ENCODE measurements at regions not wholly inside any gene's neighbourhood (a gene's known extent, or its start where the extent isn't known, plus 50 kb on each side); places are given as distances from the start of the nearest gene placed in this dataset.

GRCh38 chr2:212711856-212712255, 173.3 kb upstream of the ERBB4 start:
- no peak for DNase-seq (ENCODE audit: low read depth, low spot score)

GRCh38 chr2:212709280-212709679, 170.7 kb upstream of the ERBB4 start:
- no peak for DNase-seq (ENCODE audit: low read depth, low spot score)

DNA sequence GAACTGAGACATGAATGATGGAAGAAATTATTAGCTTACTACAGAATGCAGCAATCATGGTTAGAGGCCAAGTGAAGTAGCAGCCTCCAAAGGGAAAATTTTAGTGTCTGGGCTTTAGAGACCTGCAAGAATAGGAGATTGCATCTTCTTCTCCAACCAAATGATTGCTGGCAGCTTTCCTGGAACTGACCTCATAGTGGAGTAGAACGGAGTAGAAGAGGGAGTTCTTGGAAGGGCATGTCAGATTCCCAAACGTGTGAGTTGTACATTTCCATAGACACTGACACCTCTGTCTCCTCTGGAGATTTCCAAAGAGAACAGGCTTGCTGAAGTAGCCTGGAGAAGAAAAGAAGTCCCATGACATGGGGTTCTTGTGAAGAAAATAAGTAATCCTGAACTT, 169.8 kb upstream of the ERBB4 start:
- DNase-seq (ENCODE audit: low read depth, low spot score): no peak

- no peak for DNase-seq (ENCODE audit: low read depth, low spot score)
Observed at GRCh38 chr2:212695426-212695825, 156.8 kb upstream of the ERBB4 start.

DNA sequence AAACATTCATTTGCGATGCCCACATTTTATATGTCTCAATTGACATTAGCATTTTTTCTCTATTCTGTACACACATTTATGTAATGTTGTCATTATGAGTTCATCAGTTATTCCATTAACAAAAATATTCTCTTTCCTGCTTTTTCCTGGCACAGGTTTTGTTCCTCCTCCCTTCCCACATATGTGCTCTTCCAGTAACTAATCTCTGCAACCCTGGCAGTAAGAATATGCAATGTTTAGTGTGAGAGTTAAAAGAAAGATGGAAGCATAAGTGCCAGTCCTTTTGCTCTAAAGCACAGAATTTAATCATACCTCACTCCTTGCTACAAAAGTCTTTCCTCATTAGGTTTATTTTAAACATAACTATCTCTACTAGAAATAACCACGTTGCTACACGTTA, 155.8 kb upstream of the ERBB4 start:
- DNase-seq (ENCODE audit: low read depth, low spot score): no peak

- no peak for DNase-seq (ENCODE audit: low read depth, low spot score)
Observed at GRCh38 chr2:212692466-212692865, 153.9 kb upstream of the ERBB4 start.

- no peak for DNase-seq (ENCODE audit: low read depth, low spot score)
Observed at GRCh38 chr2:212686285-212686895, 147.8 kb upstream of the ERBB4 start.

DNA sequence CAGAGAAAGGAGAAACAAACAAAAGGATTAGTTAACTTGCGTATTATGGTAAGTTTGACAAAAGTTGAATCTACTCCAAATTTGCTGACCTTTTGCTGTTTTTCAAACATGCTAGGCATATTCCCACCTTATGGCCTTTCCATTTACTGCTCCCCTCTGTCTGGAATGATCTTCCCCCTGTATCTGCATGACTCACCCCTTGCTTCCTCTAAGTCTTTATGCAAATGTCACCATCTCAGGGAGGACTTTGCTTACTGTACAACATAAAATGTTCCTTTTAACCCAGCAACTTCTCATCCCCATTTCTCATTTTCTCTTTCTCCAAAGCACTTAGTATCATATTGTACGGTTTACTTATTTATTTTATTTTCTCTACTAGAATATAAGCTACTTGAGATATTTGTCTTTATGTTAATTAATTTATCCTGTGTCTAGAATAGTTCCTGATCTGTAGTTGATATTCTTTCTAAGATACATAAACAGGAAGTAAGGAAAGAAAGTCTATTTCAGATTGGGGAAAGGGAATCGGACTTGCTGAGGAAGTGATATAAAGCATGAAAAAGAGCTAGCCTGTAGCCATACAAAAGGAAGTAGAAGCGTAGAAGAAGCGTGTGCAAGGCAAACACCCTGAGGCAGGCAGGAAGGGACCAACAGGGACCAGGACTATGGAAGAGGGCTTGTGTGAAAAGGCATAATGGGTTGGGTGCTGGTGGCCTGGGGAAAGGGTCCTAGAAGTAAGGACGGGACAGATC, 144.9 kb upstream of the ERBB4 start:
- DNase-seq (ENCODE audit: low read depth, low spot score): no peak

- DNase-seq (ENCODE audit: low read depth, low spot score): no peak
Observed at GRCh38 chr2:212682937-212683336, 144.3 kb upstream of the ERBB4 start.

DNA sequence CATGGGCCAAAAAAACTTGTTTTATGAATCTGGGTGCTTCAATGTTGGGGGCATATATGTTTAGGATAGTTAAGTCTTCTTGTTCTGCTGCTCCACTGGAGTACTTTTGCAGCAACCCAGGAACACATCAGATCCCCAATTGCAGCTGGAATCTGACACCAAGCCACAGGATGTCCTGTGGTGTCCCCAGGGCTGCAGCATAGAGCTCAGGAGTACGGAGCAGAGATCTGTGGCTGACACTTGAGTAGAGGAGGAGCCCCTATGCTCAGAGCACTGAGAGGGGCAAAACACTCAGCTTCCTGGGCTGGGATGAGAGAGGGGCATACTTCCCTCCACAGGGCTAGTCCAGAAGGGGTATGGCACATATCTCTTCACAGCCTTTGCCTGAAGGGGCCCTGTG, 138.9 kb upstream of the ERBB4 start:
- DNase-seq (ENCODE audit: low read depth, low spot score): no peak

DNA sequence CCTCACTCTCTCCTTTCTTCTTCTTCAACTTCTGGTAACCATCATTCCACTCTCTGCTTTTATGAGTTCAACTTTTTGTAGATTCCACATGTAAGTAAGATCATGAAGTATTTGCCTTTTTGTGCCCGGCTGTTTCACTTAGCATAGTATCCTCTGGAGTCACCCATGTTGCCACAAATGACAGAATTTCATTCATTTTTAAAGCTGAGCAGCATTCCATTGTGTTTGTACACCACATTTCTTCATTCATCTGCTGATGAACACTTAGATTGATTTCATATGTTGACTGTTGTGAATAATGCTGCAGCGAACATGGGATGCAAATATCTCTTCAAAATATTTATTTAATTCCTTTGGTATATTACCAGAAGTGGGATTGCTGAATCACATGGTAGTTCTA, 133.6 kb upstream of the ERBB4 start:
- no peak for DNase-seq (ENCODE audit: low read depth, low spot score)

DNA sequence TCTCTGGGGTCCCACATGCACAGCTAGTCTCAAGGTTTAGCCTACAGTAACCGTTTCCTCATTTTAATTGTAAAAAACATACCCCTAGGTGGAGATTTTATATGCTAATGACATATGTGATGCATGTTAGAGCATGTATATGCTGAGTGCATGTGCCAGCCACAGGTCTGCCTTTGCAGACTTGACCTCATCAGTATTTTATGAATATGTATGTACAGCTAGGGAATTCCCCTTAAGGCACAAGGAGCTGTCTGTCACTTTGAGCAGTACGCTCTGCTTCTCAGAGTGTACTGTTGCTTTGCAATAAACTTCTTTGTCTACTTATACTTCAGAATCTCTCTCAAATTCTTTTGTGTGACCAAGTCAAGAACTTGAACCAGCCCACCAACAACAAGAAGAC, 131.2 kb upstream of the ERBB4 start:
- no peak for DNase-seq (ENCODE audit: low read depth, low spot score)

DNA sequence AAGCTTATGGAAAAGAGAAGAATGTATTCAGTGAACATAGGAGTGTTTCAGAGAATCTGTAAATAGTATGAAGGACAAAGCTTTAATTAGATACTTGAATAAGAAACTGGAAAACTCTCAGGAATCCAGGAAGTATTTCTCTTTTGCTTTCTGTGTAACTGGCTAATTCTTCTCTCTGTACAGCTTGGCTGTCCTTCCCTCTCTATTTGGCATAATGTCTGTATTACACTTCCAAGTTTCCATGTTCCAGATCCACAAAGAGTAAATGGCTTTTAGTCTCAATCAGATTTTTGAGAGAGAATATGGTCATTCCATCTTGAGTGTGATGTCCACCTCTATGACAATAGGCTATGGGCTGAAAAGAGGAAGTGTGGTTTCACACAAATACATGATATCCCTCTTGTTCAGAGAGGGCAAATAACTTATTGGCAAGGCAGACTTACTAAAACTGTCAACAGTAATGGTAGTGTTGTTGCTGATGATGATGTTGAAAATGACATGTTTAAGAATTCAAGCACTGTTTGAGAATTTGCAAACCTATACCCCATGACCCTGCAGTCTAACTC, 129.2 kb upstream of the ERBB4 start:
- no peak for DNase-seq (ENCODE audit: low read depth, low spot score)

DNA sequence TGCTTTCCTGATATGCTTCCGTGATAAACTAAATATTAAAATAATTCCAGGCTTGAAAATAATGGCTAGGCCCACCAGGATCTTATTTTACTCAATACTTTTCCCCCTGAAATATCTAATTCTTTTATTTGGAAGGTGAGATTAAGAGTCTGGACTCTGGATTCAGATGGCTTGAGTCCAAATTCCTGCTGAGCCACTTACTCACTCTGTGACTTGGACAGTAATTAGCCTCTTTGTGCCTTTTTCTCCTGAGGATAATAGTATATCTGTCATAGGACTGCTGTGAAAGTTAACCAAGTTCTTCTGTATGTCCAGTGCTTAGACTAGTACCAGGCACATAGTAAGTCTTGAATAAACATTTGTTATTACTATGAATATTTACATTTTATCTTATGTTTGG, 127.3 kb upstream of the ERBB4 start:
- DNase-seq (ENCODE audit: low read depth, low spot score): no peak

DNA sequence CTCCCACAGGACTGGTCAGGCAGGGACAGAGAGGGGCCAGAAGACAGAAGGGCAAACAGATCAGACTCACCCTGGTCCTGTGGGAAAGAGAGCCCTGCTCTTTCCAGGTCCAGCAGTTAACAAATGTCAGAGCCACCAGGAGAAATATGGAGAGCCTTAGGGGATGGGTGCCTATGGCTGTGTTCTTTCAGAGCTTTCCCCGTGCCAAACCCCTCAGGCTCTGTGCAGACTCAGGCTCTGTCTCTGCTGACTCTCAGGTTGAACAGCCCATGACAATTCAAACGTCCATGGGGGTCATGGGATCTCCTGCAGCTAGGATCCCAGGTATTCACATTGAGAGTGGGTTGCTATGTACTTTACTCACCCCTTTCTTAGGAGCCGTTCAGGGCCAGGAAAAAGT, 120.8 kb upstream of the ERBB4 start:
- no peak for DNase-seq (ENCODE audit: low read depth, low spot score)

DNA sequence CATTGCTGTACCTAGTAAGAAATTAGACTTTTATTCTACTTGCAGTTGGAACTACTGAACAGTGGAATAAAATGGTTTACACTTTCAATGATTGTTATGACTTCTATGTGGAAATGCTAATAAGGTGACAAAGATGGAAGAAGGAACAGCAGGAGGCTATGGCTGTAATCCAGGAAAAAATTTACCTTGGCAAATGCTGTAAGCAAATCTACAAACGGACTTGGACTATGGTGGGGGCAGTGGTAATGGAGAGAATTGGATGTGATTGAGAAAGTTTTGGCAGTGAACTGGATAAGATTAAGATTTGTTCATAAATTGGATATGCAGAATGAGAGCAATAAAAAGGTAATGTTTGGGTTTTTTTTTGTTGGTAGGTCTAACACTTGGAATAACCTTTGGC, 111.0 kb upstream of the ERBB4 start:
- no peak for DNase-seq (ENCODE audit: low read depth, low spot score)

DNA sequence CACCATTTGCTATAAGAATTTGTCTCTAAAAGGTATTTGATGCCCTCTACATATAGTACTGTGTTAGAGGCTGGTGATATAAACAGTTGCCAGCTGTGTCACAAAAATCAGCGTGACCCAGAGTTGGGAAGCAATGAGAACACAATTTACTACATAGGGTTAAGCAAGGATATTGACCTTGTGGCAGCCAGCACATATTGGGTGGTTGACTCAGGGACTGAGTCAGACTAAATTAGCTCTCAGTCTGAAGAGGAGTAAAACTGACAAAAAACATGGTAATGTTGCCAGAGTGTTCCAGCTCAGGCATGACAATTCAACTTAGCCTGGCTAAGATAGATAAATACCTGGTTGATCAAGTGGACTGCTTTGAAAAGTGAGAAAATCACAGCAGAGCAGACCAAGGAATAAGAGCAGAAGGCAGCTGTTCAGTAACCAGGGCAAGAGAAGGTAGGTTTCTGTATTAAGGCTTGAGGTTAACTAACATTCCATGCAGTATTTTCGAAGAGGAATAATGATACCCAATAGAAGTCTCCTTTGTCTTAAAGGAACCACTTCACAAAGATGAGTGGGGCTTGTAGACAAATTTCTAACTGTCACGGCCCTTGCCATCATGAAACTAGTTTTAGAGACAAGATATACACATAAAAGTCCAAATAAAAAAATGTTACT, 108.2 kb upstream of the ERBB4 start:
- no peak for DNase-seq (ENCODE audit: low read depth, low spot score)

GRCh38 chr2:212644195-212644837, 105.7 kb upstream of the ERBB4 start:
- DNase-seq (ENCODE audit: low read depth, low spot score): no peak

DNA sequence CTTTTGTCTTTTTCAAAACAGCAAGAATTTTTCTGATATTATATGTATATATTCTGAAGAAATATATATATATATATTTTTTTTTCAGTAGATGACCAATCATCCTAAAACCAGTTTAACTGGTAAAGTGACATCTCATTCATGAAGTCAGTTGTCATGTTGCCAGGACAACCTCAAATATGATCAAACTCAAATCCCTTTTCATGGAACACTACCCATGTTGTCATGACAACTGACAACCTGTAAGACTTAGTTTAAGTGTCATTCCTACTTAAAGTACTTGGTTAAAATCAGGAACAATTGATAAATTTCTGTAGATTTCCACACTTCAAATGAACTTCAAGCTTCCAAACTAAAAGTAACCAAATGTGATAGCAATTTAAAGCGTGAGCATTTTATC, 101.8 kb upstream of the ERBB4 start:
- no peak for DNase-seq (ENCODE audit: low read depth, low spot score)

DNA sequence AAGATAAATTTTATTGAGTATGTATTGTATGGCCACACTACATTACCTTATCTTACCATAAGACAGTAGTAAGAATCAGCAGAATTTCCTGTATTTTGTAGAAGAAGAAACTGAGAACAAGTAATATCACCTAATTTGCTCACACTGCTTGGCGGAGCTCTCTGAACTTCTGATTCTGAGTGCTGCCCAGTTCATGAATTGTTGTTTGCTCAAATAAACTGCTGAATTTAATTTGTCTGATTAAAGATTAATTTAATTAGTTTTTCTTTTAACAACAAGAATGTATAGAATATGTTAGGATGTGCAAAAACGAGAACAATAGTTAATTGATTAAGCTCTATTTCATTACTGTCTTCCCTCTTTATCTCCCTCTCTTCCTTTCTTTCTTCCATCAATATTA, 100.1 kb upstream of the ERBB4 start:
- DNase-seq (ENCODE audit: low read depth, low spot score): no peak

DNA sequence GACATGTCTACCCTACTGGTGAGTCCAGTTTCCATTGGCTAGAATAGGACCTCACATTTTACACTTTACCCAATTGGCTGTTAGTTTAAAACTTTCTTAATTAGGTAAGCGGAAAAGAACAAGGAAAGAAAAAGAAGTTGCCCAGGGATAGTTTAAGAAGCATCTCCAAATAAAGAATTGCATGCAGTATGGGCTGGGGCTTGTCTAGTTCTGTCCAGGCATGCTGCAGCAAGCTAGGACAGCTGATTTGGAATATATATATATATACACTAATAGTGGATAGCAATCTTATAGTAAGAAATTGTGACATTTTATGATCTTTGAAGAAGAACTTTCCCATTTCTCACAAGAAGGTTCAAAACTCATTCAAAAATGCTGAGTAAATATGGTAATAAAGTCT, 90.0 kb upstream of the ERBB4 start:
- DNase-seq (ENCODE audit: low read depth, low spot score): no peak

DNA sequence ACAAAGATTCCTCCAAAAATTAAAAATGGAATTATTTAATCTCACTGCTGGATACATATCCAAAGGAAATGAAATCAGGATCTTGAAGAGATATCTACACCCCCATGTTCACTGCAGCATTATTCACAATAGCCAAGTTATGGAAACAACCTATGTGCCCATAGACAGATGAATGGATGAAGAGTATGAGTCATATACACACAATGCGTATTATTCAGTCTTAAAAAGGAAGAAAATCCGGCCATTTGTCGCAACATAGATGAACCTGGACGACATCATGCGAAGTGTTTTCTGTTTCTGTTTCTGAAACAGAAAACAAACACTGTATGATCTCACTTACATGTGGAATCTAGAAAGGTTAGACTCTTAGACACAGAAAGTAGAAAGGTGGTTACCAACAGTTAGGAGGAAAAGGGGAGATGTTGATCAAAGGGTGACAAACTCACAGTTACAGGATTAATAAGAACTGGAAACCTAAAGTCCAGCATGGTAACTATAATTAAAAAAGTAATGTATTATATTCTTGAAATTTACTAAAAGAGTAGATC, 87.8 kb upstream of the ERBB4 start:
- no peak for DNase-seq (ENCODE audit: low read depth, low spot score)
